ENCODE measurements at regions not wholly inside any gene's neighbourhood (a gene's known extent, or its start where the extent isn't known, plus 50 kb on each side); places are given as distances from the start of the nearest gene placed in this dataset.

DNA sequence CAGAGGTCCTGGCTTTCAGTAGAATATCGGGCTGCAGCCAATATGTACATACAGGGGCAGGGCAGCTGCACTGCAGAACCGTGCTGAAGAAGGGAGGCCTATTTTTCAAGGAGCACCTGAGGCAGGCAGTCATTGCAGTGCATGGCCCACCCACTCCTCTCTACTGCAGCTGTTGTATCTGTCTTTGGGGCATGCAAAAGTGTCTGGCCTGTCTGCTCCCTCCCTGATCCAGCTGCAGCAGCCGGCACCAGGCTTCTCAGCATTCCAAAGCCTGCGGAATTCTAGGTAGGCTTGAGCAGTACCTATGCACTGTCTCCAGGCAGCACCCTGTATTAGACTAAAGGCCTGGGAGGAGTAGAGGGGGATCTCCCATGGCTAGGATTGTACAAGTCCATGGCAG, 415.2 kb upstream of the MAGEB16 start:
- TF ChIP-seq, protein P1, sequence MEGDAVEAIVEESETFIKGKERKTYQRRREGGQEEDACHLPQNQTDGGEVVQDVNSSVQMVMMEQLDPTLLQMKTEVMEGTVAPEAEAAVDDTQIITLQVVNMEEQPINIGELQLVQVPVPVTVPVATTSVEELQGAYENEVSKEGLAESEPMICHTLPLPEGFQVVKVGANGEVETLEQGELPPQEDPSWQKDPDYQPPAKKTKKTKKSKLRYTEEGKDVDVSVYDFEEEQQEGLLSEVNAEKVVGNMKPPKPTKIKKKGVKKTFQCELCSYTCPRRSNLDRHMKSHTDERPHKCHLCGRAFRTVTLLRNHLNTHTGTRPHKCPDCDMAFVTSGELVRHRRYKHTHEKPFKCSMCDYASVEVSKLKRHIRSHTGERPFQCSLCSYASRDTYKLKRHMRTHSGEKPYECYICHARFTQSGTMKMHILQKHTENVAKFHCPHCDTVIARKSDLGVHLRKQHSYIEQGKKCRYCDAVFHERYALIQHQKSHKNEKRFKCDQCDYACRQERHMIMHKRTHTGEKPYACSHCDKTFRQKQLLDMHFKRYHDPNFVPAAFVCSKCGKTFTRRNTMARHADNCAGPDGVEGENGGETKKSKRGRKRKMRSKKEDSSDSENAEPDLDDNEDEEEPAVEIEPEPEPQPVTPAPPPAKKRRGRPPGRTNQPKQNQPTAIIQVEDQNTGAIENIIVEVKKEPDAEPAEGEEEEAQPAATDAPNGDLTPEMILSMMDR (conservative IDR thresholded peaks at IDR 0.05 in 1 of 2, IDR thresholded peaks at IDR 0.05 in 1 of 2; ENCODE audit: low read depth in 1 of 2, low read length in 2 of 2): no peak
- TF ChIP-seq EZH2 (IDR thresholded peaks at IDR 0.05; ENCODE audit: low read length, missing control alignments): no peak
